ENCODE measurements at regions not wholly inside any gene's neighbourhood (a gene's known extent, or its start where the extent isn't known, plus 50 kb on each side); places are given as distances from the start of the nearest gene placed in this dataset.
"Not testable (repeated sequence)": the region's sequence is repeated elsewhere in the genome, so short reads cannot be mapped to it uniquely, and the experiment has no call there.

DNA sequence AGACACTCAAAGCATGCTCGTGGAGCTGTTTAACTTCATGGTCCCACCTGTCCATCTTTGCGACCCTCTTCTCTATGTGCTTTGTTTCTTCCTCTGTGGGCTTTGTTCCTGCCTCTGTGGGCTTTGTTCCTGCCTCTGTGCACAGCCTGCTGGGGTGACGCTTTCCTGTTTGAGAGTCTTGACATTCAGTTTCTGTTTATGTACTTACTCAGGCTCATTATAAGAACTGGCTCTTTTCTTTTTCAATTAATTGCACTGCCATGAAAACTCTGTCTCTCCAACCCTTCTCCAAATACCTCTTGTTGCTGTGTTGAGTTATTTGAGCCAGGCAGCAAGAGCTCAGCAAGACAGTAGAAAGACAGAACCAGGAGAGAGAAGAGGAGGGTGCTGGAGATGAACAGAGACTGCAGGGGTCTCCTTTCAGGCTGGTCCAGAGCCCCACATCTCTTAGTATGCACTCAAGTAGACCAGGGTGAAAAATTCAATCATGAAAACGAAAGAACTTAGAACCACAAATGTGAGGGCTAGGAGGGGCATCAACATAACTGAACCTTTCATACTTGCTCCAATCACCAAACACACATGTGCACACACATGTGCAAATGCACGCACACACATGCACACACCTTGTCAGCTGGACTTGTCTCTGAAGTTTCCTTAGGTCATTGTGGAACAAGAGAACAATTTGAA, 88.3 kb upstream of the SGIP1 start:
- peak; percentile 97 for ATAC-seq (replicated peaks)
- Mint-ChIP-seq H3K4me3 (peak overlapping the region; percentile 86), H3K4me1 (peaks cover 22% of the 10 kb centered on the region), H3K36me3 (ENCODE audit: low read depth) (no peaks in the 10 kb centered on the region), H3K27me3 (no peaks in the 10 kb centered on the region), H3K27ac (peak overlapping the region; percentile 95), H3K9me3 (no peaks in the 10 kb centered on the region)

DNA sequence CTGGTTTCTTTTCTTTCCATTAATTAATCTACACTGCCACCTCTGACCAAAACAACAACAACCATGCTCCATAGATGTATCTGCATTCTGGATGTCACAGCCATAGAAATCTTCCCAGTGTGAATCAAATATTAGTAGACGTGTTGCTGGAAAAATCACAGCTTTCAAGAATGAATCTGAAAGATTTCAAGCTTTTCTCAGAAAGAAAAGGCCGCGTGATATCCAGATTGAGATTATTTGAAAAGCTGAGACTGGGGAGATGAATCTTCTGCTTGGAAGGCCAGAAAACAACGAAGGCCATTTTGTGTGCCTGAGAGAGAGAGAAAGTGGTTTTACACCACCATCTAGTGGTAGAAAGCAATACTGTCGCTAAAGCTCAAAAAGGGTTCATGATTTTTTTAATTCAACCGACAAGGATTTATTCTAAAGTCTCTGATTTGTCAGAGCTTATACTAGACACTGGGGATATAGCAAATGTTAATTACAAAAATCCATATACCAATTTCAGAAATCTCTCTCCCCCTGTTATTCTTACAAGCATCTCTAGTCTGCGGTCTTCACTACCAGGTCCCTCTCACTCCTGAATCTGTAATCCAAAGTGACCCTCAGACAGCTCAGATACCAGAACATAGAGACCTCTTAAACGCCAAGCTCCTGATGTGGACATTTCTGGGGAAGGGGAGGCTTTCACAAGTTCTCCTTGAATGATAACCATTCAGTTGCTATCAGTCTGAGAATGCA, 87.5 kb upstream of the SGIP1 start:
- Mint-ChIP-seq H3K4me1 (peaks cover 22% of the 10 kb centered on the region), H3K27me3 (no peaks in the 10 kb centered on the region), H3K9me3 (no peaks in the 10 kb centered on the region), H3K36me3 (ENCODE audit: low read depth) (no peaks in the 10 kb centered on the region), H3K27ac (peak overlapping the region; percentile 95), H3K4me3 (peak overlapping the region; percentile 86)
- ATAC-seq (replicated peaks): peak; percentile 54

- no peaks in the 10 kb centered on the region for H3K9me3 Mint-ChIP-seq
- ATAC-seq (replicated peaks): no peak
- no peak overlapping the region for H3K27ac Mint-ChIP-seq
- no peaks in the 10 kb centered on the region for H3K36me3 Mint-ChIP-seq (ENCODE audit: low read depth)
- H3K4me1 Mint-ChIP-seq: peaks cover 14% of the 10 kb centered on the region
- no peaks in the 10 kb centered on the region for H3K27me3 Mint-ChIP-seq
- no peak overlapping the region for H3K4me3 Mint-ChIP-seq
Observed at GRCh38 chr1:66450043-66450514, 83.9 kb upstream of the SGIP1 start.

- ATAC-seq (replicated peaks): no peak
- Mint-ChIP-seq H3K4me1 (peaks cover 6% of the 10 kb centered on the region), H3K36me3 (ENCODE audit: low read depth) (no peaks in the 10 kb centered on the region), H3K4me3 (no peak overlapping the region), H3K9me3 (no peaks in the 10 kb centered on the region), H3K27me3 (no peaks in the 10 kb centered on the region), H3K27ac (no peak overlapping the region)
Observed at GRCh38 chr1:66450847-66451246, 83.1 kb upstream of the SGIP1 start.

DNA sequence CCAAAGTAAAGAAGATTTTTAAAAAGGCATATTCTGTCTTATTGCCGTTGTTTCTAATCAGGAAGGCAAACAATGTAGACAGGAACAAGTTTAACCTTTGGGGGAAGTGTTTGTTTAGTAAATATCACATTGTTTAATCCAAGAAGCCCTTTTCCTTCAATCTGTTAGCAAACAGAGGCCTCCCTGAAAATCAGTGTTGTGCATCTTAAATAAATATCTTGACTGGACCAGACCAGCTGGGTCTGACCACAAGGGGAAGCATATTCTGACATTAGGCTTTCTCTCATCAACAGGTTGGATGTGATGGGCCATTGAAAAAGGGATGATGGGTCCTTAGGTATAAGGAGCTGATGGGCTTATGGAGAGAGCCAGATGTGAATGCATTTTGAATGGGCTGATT, 81.8 kb upstream of the SGIP1 start:
- Mint-ChIP-seq H3K9me3 (no peaks in the 10 kb centered on the region), H3K27me3 (no peaks in the 10 kb centered on the region), H3K4me1 (no peaks in the 10 kb centered on the region), H3K36me3 (ENCODE audit: low read depth) (no peaks in the 10 kb centered on the region), H3K4me3 (no peak overlapping the region), H3K27ac (no peak overlapping the region)
- ATAC-seq (replicated peaks): no peak

- no peaks in the 10 kb centered on the region for H3K4me1 Mint-ChIP-seq
- H3K27me3 Mint-ChIP-seq: no peaks in the 10 kb centered on the region
- no peak for ATAC-seq (replicated peaks)
- no peak overlapping the region for H3K27ac Mint-ChIP-seq
- no peaks in the 10 kb centered on the region for H3K36me3 Mint-ChIP-seq (ENCODE audit: low read depth)
- H3K9me3 Mint-ChIP-seq: no peaks in the 10 kb centered on the region
- H3K4me3 Mint-ChIP-seq: no peak overlapping the region
Observed at GRCh38 chr1:66452982-66453381, 81.0 kb upstream of the SGIP1 start.

- Mint-ChIP-seq H3K27ac (no peak overlapping the region), H3K27me3 (peaks cover 8% of the 10 kb centered on the region), H3K36me3 (ENCODE audit: low read depth) (no peaks in the 10 kb centered on the region), H3K4me3 (no peak overlapping the region), H3K9me3 (peaks cover 8% of the 10 kb centered on the region), H3K4me1 (no peaks in the 10 kb centered on the region)
- ATAC-seq (replicated peaks): no peak
Observed at GRCh38 chr1:66455446-66455845, 78.5 kb upstream of the SGIP1 start.

GRCh38 chr1:66460776-66461175, 73.2 kb upstream of the SGIP1 start:
- Mint-ChIP-seq H3K36me3 (ENCODE audit: low read depth) (no peaks in the 10 kb centered on the region), H3K4me3 (no peak overlapping the region), H3K9me3 (peaks cover 8% of the 10 kb centered on the region), H3K4me1 (no peaks in the 10 kb centered on the region), H3K27ac (no peak overlapping the region), H3K27me3 (peaks cover 8% of the 10 kb centered on the region)
- no peak for ATAC-seq (replicated peaks)

GRCh38 chr1:66462313-66462712, 71.6 kb upstream of the SGIP1 start:
- H3K27ac Mint-ChIP-seq: no peak overlapping the region
- peaks cover 8% of the 10 kb centered on the region for H3K9me3 Mint-ChIP-seq
- no peaks in the 10 kb centered on the region for H3K36me3 Mint-ChIP-seq (ENCODE audit: low read depth)
- no peak overlapping the region for H3K4me3 Mint-ChIP-seq
- no peaks in the 10 kb centered on the region for H3K4me1 Mint-ChIP-seq
- ATAC-seq (replicated peaks): no peak
- H3K27me3 Mint-ChIP-seq: peaks cover 8% of the 10 kb centered on the region

- Mint-ChIP-seq H3K4me3 (no peak overlapping the region), H3K36me3 (ENCODE audit: low read depth) (no peaks in the 10 kb centered on the region), H3K27ac (no peak overlapping the region), H3K9me3 (peaks cover 8% of the 10 kb centered on the region), H3K27me3 (peaks cover 14% of the 10 kb centered on the region), H3K4me1 (no peaks in the 10 kb centered on the region)
- ATAC-seq (replicated peaks): no peak
Observed at GRCh38 chr1:66464351-66464750, 69.6 kb upstream of the SGIP1 start.

DNA sequence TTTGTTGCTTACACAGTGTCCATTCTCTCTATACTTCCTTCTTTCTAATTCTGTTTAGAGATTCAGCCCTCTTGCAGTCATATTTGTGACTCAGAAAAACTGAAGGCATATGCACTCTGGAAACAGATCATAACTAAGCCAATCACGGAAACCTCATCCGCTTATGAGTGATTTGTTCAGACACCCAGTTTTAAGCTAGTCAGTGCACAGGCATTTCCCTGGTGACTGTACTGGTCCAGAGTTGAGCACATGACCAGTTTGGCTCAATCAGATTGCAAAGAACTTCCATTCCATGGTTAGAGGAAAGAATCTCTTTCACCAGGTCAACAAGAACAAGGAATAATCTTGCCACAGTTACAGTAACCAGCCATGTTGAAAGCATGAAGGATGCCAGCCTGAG, 69.2 kb upstream of the SGIP1 start:
- Mint-ChIP-seq H3K4me1 (no peaks in the 10 kb centered on the region), H3K4me3 (no peak overlapping the region), H3K27ac (no peak overlapping the region), H3K9me3 (peaks cover 5% of the 10 kb centered on the region), H3K36me3 (ENCODE audit: low read depth) (no peaks in the 10 kb centered on the region), H3K27me3 (peaks cover 10% of the 10 kb centered on the region)
- peak; percentile 88 for ATAC-seq (replicated peaks)

DNA sequence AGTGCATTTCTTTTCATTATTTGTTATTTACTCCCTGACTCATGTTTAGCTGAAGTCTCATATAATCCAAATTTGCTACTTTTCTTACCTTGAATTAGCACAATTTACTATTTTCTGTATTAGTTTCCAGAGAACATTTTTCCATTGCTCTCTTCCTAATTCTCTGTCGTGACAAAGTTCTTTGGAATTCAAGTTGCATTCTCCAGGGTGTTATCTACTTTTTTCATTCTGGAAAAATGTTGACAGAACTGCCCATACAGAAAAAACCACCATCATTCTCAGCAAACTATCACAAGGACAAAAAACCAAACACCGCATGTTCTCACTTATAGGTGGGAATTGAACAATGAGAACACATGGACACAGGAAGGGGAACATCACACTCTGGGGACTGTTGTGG, 67.3 kb upstream of the SGIP1 start:
- H3K4me1 Mint-ChIP-seq; H3K4me3 Mint-ChIP-seq; ATAC-seq (replicated peaks); H3K9me3 Mint-ChIP-seq; H3K27me3 Mint-ChIP-seq; H3K27ac Mint-ChIP-seq; H3K36me3 Mint-ChIP-seq (ENCODE audit: low read depth): not testable (repeated sequence)

- Mint-ChIP-seq H3K27me3 (peaks cover 17% of the 10 kb centered on the region), H3K4me1 (no peaks in the 10 kb centered on the region), H3K4me3 (no peak overlapping the region), H3K9me3 (no peaks in the 10 kb centered on the region), H3K27ac (no peak overlapping the region), H3K36me3 (ENCODE audit: low read depth) (no peaks in the 10 kb centered on the region)
- no peak for ATAC-seq (replicated peaks)
Observed at GRCh38 chr1:66468722-66469121, 65.2 kb upstream of the SGIP1 start.

GRCh38 chr1:66475940-66476339, 58.0 kb upstream of the SGIP1 start:
- Mint-ChIP-seq H3K9me3 (peaks cover 6% of the 10 kb centered on the region), H3K4me3 (no peak overlapping the region), H3K36me3 (ENCODE audit: low read depth) (no peaks in the 10 kb centered on the region), H3K27ac (no peak overlapping the region), H3K27me3 (peaks cover 44% of the 10 kb centered on the region), H3K4me1 (no peaks in the 10 kb centered on the region)
- no peak for ATAC-seq (replicated peaks)

DNA sequence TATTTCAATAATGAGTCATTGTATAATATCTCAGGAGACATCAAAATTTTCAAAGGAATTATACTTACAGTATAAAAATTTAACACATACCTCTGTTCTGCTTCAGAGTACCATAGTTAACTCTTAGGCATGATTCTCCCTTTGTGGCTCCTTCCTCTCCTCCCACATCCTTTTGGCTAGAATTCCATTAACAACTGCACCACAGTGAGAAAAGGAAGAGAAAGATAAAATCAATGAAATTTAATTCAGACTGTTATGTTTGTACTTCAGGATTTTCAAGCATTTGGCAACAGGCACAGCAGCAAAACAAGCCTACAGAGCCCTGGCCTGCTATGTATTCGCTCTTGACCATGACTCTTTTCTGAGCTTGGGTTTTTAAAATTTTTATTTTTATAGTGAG, 57.2 kb upstream of the SGIP1 start:
- H3K9me3 Mint-ChIP-seq: peaks cover 6% of the 10 kb centered on the region
- no peaks in the 10 kb centered on the region for H3K36me3 Mint-ChIP-seq (ENCODE audit: low read depth)
- no peaks in the 10 kb centered on the region for H3K4me1 Mint-ChIP-seq
- ATAC-seq (replicated peaks): no peak
- no peak overlapping the region for H3K27ac Mint-ChIP-seq
- peaks cover 43% of the 10 kb centered on the region for H3K27me3 Mint-ChIP-seq
- no peak overlapping the region for H3K4me3 Mint-ChIP-seq

All from activated T-helper 17 cell treated with anti-CD3 and anti-CD28 coated beads, Interleukin-2, amount 50 U/mL, for 72 hours (primary cell).